Endothelial cell of umbilical vein (primary cell): ENCODE measurements at regions not wholly inside any gene's neighbourhood (a gene's known extent, or its start where the extent isn't known, plus 50 kb on each side); places are given as distances from the start of the nearest gene placed in this dataset.

Source experiments
- EZH2 ChIP-seq: IDR thresholded peaks from 2 replicates; pipeline ENCODE4 v1.6.1; 2012; ENCODE audit warnings: borderline replicate concordance, low read depth, mild to moderate bottlenecking, moderate library complexity, low read length, inconsistent platforms; ENCODE audit not compliant: severe bottlenecking
- GATA2 ChIP-seq: IDR thresholded peaks from 2 replicates; pipeline ENCODE4 v1.7.0; 2011; ENCODE audit warnings: low read depth, mild to moderate bottlenecking, moderate library complexity, mixed read lengths, low read length; ENCODE audit not compliant: insufficient read length, insufficient read depth
- MAX ChIP-seq: IDR thresholded peaks from 2 replicates; pipeline ENCODE4 v1.6.1; 2011; ENCODE audit not compliant: insufficient read depth, insufficient read length
- MYC ChIP-seq: IDR thresholded peaks from one replicate; pipeline ENCODE4 v1.6.1; 2011; ENCODE audit warnings: mild to moderate bottlenecking, low read depth, low read length
- POLR2A ChIP-seq: IDR thresholded peaks from 2 replicates; pipeline ENCODE4 v1.6.1; 2012; ENCODE audit warnings: low read depth, mild to moderate bottlenecking, control low read depth, low read length
- POLR2AphosphoS5 ChIP-seq: IDR thresholded peaks from 2 replicates; pipeline ENCODE4 v1.6.1; 2012; ENCODE audit warnings: low read depth, mild to moderate bottlenecking, control low read depth, low read length, moderate library complexity; ENCODE audit not compliant: insufficient read depth
- TF ChIP-seq, protein P1 (sequence below), 2 donors: IDR thresholded peaks; 1 replicate in 1 of 2; 2 replicates in 1 of 2; pipeline ENCODE4 v1.5.1; 2011; ENCODE audit warnings: low read length in 2 of 2, mild to moderate bottlenecking in 2 of 2, moderate library complexity in 2 of 2, control low read depth in 1 of 2, inconsistent platforms in 1 of 2, low read depth in 1 of 2; ENCODE audit not compliant: insufficient read depth in 1 of 2; ENCODE audit errors: extremely low read depth in 1 of 2

DNA sequence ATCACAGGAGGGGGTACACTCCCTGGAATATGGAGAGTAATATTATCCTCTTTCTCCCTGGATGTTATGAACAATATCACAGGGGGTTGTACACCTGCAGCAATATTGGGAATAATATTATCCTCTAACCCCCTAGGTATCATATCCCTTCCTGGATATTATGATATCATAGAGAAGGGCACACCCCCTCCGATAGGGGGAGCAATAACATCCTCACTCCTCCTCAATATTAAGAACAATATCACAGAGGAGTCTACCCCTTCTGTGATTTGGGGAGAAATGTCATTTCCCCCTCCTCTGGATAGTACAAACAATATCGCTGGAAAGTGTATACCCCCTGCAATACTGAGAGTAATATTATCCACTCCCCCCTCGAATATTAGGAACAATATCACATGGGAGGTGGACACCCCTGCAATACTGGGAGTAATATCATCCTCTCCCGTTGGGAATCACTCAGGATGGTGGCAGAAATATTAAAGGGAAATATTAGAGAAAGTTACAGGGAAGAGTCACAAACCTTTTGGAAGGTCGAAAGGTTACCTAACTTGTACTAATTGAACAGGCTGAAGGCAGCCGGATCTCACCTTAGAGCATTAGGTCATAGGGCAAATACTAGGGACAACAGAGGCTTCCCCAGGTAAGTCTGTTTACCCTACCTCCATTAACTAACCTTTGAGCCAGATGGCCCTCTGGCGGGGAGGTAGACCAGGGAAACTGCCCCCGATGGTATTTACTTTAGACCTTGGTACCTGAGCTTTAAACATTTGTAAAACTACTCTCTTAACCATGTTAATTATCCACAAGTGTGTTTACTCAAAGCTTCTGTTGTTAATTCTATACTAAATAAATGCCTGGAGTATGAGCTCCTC is 57.5 kb upstream of the FREM1 start:
- no peak for TF ChIP-seq POLR2A
- no peak for TF ChIP-seq POLR2AphosphoS5
- TF ChIP-seq, protein P1, sequence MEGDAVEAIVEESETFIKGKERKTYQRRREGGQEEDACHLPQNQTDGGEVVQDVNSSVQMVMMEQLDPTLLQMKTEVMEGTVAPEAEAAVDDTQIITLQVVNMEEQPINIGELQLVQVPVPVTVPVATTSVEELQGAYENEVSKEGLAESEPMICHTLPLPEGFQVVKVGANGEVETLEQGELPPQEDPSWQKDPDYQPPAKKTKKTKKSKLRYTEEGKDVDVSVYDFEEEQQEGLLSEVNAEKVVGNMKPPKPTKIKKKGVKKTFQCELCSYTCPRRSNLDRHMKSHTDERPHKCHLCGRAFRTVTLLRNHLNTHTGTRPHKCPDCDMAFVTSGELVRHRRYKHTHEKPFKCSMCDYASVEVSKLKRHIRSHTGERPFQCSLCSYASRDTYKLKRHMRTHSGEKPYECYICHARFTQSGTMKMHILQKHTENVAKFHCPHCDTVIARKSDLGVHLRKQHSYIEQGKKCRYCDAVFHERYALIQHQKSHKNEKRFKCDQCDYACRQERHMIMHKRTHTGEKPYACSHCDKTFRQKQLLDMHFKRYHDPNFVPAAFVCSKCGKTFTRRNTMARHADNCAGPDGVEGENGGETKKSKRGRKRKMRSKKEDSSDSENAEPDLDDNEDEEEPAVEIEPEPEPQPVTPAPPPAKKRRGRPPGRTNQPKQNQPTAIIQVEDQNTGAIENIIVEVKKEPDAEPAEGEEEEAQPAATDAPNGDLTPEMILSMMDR (IDR thresholded peaks at IDR 0.05; ENCODE audit: extremely low read depth in 1 of 2, insufficient read depth in 1 of 2, low read depth in 1 of 2, low read length in 2 of 2): no peak
- TF ChIP-seq EZH2: no peak
- no peak for TF ChIP-seq MYC
- no peak for TF ChIP-seq MAX
- no peak for TF ChIP-seq GATA2
